ENCODE measurements at regions not wholly inside any gene's neighbourhood (a gene's known extent, or its start where the extent isn't known, plus 50 kb on each side); places are given as distances from the start of the nearest gene placed in this dataset.
A peak's percentile ranks its signal among the peaks of the same experiment; 100 is the strongest.
"Not testable (repeated sequence)": the region's sequence is repeated elsewhere in the genome, so short reads cannot be mapped to it uniquely, and the experiment has no call there.

DNA sequence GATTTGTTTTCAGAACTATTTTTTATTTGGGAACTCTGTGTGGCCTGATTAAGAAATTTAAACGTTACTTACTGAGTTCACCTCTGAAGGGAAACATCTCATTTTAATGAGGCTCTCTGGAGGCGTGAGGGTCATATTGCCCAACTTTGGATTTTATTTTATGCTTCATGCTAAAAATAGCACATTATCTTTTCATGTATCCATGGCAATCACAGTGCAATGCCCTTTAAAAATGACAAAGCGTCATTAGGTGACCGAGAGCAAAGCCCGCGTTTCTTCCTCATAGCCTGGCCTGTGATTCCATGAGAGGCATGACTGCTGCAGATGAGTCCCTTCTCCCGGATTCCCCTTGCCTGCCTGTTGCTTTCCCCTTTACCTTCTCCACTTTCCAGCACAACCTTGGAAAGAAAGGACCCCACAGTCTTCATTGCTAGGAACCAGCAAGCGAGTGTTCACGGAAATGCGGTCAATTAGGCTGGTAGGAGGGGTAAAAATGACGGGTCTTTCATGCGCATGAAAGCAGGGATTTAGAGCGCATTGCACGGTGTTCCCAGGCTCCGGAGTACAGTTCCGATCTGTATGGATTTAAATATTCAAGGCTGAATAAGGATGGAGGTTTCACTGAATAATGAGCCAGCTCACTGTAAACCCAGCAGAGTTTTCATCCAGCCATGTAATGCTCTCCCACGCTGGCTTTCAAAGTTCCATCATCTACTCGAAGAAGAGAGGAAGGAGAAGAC is 98.2 kb upstream of the PITRM1 start:
- Histone ChIP-seq H3K27me3 (no peaks in the 10 kb centered on the region), H3K4me3 (no peak overlapping the region), H3K36me3 (no peaks in the 10 kb centered on the region), H3K9me3 (replicated peaks) (no peaks in the 10 kb centered on the region), H3K27ac (no peak overlapping the region), H3K4me1 (no peaks in the 10 kb centered on the region)
- DNase-seq, result no peak

DNA sequence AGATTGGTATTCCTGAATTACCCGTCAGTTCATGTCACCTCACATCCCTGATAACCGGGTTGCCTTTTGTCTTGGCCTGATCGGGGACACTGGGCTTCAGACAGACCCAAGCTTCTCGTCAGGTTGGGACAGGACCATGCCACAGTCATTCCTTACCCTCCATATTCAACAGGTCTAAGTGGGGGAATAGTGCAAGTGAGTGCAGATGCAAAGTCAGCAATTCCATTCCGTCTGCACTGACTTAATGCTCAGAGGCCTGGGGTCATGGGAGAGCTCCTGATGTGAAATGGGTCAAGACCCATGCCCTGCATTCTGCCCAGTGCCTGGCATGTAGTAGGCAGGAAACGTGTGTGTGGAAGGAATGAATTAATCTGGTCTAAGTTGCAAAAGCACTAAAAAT is 95.4 kb upstream of the PITRM1 start:
- Histone ChIP-seq H3K27ac (no peak overlapping the region), H3K4me3 (no peak overlapping the region), H3K4me1 (no peaks in the 10 kb centered on the region), H3K27me3 (no peaks in the 10 kb centered on the region), H3K9me3 (replicated peaks) (no peaks in the 10 kb centered on the region), H3K36me3 (no peaks in the 10 kb centered on the region)
- DNase-seq, result no peak

DNA sequence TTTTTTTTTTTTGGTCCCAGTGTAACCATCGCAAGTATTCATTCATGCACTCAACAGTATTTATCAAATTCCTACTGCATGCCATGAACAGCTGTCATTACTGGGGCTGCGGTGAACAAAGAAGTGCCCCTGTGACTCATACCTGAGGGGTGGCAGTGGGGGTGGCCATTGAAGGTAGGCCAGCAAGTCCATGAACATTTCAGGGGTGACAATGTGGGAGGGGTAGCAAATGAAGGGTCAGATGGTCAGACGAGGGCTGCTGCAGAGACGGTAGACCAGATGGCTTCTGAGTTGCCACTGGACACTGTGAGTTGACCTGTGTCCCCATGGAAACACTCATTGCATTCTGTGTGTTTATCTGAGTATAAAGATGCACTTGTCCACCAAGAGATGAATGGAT is 92.5 kb upstream of the PITRM1 start:
- Histone ChIP-seq H3K4me1 (no peaks in the 10 kb centered on the region), H3K27ac (no peak overlapping the region)

DNA sequence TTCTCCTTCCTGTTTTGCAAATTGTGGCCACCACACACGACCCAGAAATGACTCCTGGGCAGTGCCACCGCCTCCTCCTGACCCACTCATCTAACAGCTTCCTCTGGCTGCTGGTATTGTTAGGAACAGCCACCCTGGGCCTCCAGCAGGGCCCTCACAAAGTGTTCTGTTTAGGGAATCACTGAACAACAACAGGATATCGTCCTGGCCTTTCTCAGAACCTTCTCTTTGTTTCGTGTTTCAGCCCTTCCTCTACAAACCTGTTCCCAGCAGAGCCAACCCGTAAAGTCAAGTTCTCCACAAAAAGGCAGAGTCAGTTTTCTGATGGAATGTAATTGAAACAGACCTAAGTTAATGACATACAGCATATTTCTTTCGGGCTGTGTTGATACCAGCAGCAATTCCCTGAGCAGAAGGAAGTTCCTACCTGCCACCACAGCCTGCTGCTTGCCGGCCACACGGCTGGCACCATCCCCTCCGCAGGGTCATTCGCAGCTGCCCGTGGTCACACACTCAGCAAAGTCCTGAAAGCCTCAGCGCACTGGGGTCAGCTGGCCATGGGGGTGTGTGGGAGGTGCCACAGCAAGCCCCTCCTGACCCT is 91.7 kb upstream of the PITRM1 start:
- H3K4me3 ChIP-seq, result no peak overlapping the region
- no peaks in the 10 kb centered on the region for H3K4me1 ChIP-seq
- no peak overlapping the region for H3K27ac ChIP-seq
- DNase-seq, result no peak
- no peaks in the 10 kb centered on the region for H3K36me3 ChIP-seq
- H3K9me3 ChIP-seq (replicated peaks), result no peaks in the 10 kb centered on the region
- no peaks in the 10 kb centered on the region for H3K27me3 ChIP-seq

More for the DNA sequence above, 92.5 kb upstream of the PITRM1 start:
- no peaks in the 10 kb centered on the region for H3K27me3 ChIP-seq
- H3K36me3 ChIP-seq, result no peaks in the 10 kb centered on the region
- H3K4me3 ChIP-seq, result no peak overlapping the region
- no peaks in the 10 kb centered on the region for H3K9me3 ChIP-seq (replicated peaks)
- DNase-seq, result no peak

DNA sequence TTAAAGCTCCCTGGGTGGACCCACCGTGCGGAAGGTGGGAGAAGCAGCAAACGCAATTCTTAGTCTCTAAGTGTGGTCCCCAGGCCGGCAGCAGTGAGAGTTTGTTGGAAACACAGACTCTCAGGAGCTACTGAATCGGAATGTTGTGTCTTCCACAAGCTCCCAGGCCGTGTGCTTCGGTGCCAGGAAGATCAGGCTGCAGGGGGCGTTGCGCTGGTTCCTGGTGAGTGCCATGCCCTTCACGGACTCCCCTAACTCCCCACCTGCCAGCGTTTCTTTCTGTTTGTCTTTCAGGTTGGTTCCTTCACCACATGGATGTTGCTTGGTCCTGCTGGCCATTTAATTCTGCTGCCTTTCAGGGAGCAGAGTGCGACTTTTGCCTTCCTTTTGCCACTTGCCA is 91.2 kb upstream of the PITRM1 start:
- no peak for DNase-seq
- Histone ChIP-seq H3K4me3 (no peak overlapping the region), H3K4me1 (no peaks in the 10 kb centered on the region), H3K27ac (no peak overlapping the region), H3K9me3 (replicated peaks) (no peaks in the 10 kb centered on the region), H3K36me3 (no peaks in the 10 kb centered on the region), H3K27me3 (no peaks in the 10 kb centered on the region)

DNA sequence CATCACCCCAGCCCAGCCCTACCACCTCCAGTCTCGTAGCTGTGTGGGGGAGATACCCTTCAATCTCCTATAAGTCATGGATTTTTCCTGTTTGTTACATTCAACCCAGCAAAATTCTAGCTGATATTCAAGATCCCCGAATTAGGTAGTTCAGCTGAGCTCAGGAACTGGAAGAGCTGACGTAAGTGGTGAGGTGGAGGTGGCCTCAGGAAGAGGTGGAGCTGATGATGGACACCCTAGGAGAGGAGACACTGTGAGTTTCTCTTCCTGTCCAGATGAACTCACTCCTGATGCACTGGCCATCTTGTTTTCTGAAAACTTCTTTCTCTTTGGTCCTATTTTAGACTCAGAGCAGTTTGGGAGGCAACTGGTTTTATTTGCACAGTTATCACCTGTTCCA is 90.5 kb upstream of the PITRM1 start:
- H3K4me1 ChIP-seq, result no peaks in the 10 kb centered on the region
- no peak for DNase-seq
- no peaks in the 10 kb centered on the region for H3K9me3 ChIP-seq (replicated peaks)
- H3K36me3 ChIP-seq, result no peaks in the 10 kb centered on the region
- no peaks in the 10 kb centered on the region for H3K27me3 ChIP-seq
- no peak overlapping the region for H3K27ac ChIP-seq
- no peak overlapping the region for H3K4me3 ChIP-seq

DNA sequence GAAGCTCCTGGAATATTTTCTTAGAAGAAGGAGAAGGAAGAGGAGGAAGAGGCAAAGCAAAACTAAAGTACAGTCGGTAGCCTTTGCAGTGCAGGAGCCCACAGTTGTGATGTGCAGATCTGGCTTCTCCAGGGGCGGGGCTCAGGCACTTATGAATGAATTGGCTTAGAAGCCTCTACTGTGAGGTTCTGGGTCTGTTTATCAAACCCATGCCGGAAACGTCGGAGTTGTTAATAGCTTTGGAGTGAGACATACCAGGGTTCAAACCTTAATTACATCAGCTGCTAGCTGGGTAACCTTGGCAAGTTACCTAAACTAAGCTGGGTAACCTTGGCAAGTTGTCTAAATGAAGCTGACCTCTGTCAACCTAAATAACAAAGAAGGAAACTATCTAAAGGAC is 89.3 kb upstream of the PITRM1 start:
- no peak for DNase-seq
- Histone ChIP-seq H3K27ac (no peak overlapping the region), H3K4me1 (no peaks in the 10 kb centered on the region), H3K9me3 (replicated peaks) (no peaks in the 10 kb centered on the region), H3K27me3 (no peaks in the 10 kb centered on the region), H3K36me3 (no peaks in the 10 kb centered on the region), H3K4me3 (no peak overlapping the region)

DNA sequence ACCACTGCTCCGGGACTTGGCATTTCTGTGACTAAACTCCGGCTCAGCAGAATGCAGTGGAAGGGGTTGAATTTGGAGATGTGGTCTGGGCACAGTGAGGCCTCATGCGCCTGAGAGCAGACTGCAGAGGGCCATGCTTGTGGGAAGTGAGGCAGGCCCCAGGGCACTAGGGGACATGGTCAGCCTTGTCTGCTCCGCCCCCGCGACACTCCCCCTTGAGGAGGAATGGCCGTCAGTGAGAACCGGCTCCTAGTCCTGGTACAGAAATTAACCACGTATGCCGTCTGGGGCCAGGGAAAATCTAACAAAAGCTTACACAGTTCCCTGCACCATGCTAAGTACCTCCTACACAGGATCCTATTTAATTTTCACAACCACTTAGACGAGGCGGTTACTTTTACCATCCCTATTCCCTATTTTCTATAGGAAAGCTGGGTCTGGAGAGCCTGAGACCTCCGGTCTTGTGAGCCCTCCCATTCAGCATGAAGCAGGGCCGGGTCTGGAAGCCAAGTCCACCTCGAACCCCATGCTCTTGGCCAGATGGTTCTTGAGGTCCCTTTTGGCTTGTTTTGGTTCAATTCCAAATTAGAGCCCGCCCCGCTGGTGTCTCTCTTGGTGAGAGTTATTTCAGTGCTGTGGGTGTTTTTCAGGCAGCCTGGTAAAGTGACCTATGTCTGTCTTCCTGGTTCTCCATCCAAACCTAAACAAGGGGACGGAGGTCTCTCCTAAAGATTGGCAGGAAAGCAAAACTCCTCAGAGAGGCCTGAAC is 87.7 kb upstream of the PITRM1 start:
- Histone ChIP-seq H3K4me1 (no peaks in the 10 kb centered on the region), H3K4me3 (no peak overlapping the region), H3K27me3 (no peaks in the 10 kb centered on the region), H3K36me3 (no peaks in the 10 kb centered on the region), H3K27ac (no peak overlapping the region), H3K9me3 (replicated peaks) (no peaks in the 10 kb centered on the region)
- no peak for DNase-seq

DNA sequence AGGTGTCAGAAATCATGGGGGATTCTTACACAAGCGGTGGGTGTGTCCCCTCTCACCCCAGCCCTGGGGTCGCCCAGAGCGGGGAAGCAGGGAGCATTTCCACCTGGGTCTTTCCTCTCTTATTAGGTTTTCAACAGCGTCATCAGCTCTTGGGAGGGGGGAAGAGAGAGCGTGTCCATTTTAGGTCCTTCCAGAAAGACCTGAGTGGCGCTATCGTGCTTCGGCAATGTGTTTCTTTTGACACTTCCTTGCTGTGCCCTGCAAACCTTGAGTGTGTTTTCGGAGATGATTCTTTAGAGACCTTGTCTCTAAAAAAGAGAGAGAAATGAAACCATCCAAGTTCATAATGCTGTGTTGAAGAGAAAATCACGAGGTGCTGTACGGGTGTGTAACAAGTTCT is 86.9 kb upstream of the PITRM1 start:
- DNase-seq, result no peak
- H3K36me3 ChIP-seq, result no peaks in the 10 kb centered on the region
- no peaks in the 10 kb centered on the region for H3K4me1 ChIP-seq
- no peak overlapping the region for H3K27ac ChIP-seq
- no peaks in the 10 kb centered on the region for H3K9me3 ChIP-seq (replicated peaks)
- no peaks in the 10 kb centered on the region for H3K27me3 ChIP-seq
- no peak overlapping the region for H3K4me3 ChIP-seq

DNA sequence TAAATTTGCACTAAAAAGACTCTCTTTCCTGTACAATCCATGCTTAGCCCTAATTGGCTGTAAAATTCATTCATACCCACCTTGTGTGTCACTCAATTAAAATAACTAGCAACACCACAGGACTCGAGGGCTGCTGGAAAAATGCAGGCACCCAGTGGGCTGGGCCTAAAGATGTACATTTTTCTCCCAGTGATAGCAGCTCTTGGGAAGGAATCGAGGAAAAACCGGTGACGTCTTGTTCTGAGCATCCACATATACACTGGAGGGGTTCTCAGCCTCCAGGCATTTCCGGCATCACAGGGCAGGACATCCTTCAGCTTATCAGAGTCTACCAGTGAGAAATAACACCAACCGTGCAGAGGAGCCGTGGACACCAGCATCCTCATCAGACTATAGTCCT is 85.8 kb upstream of the PITRM1 start:
- Histone ChIP-seq H3K27ac (no peak overlapping the region), H3K27me3 (no peaks in the 10 kb centered on the region), H3K9me3 (replicated peaks) (no peaks in the 10 kb centered on the region), H3K36me3 (no peaks in the 10 kb centered on the region), H3K4me1 (no peaks in the 10 kb centered on the region), H3K4me3 (no peak overlapping the region)
- no peak for DNase-seq

DNA sequence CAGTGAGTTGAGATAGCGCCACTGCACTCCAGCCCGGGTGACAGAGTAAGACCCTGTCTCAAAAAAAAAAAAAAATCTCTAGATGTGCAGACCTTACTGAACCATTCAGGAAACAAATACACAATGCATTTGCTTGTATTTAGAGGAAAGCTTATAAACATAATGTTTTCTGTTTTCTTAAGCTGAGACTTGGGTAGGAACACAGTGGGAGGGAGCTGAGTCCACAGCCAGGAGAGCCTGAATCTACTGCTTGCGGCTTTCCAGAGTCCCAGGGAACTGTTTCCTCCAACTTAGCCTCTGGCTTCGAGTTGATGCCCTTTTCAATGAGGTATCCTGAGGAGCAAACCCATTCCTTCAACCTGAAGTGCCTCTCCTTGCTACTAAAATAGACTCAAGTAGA is 83.0 kb upstream of the PITRM1 start:
- Histone ChIP-seq H3K36me3 (no peaks in the 10 kb centered on the region), H3K27ac (no peak overlapping the region), H3K9me3 (replicated peaks) (no peaks in the 10 kb centered on the region), H3K4me1 (no peaks in the 10 kb centered on the region), H3K4me3 (no peak overlapping the region), H3K27me3 (no peaks in the 10 kb centered on the region)
- no peak for DNase-seq

DNA sequence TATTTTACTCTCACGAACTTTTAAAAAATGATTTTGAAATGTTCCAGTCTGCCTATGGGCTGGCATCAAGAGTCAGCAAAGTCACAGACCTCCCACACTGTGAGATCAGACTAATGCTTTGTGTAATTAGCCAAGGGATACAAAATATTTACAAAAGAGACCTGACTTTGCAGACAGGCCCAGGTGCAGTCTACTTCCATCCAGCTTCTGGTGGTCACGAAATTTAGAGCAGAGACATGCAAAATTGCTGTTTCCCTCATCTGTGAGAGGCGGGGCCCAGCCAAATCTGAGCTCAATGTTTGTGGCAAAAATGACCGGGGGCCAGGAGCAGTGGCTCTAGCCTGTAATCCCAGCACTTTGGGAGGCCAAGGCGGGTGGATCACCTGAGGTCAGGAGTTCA is 82.5 kb upstream of the PITRM1 start:
- H3K9me3 ChIP-seq (replicated peaks), result no peaks in the 10 kb centered on the region
- peak in 1 of 2 experiments; percentile 7 for DNase-seq
- H3K4me1 ChIP-seq, result no peaks in the 10 kb centered on the region
- H3K36me3 ChIP-seq, result no peaks in the 10 kb centered on the region
- no peaks in the 10 kb centered on the region for H3K27me3 ChIP-seq
- no peak overlapping the region for H3K4me3 ChIP-seq
- no peak overlapping the region for H3K27ac ChIP-seq

DNA sequence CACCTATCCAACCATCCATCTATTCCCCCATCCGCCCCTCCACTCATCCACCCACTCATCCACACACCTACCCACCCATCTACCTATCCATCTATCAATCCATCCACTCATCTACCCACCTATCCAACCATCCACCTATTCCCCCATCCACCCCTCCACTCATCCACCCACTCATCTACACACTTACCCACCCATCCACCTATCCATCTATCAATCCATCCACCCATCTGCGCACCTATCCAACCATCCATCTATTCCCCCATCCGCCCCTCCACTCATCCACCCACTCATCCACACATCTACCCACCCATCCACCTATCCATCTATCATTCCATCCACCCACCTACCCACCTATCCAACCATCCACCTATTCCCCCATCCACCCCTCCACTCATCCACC is 81.4 kb upstream of the PITRM1 start:
- H3K4me1 ChIP-seq; H3K4me3 ChIP-seq; H3K27ac ChIP-seq; H3K36me3 ChIP-seq; H3K27me3 ChIP-seq; DNase-seq; H3K9me3 ChIP-seq (replicated peaks): not testable (repeated sequence)

DNA sequence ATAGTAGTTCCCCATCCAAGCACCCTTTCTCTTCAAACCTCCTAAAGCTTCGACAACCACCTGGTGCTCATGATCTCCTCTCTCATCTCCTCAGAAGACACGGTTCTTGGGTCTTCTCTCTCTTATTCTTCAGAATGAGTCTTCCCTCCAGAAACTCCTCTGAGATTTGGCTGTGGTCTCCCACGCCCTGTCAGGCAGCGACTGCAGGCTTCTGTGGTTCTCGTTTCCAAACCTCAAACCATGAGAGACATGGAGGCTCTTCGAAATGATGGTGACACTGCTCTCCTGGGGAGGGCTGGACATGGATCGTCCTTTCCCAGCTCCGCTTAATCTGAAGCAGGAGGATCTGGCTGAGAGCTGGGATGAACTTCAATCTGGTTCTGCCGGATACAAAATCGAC is 78.6 kb upstream of the PITRM1 start:
- H3K27ac ChIP-seq, result no peak overlapping the region
- no peak overlapping the region for H3K4me3 ChIP-seq
- no peaks in the 10 kb centered on the region for H3K9me3 ChIP-seq (replicated peaks)
- H3K36me3 ChIP-seq, result no peaks in the 10 kb centered on the region
- no peak for DNase-seq
- no peaks in the 10 kb centered on the region for H3K4me1 ChIP-seq
- H3K27me3 ChIP-seq, result no peaks in the 10 kb centered on the region

DNA sequence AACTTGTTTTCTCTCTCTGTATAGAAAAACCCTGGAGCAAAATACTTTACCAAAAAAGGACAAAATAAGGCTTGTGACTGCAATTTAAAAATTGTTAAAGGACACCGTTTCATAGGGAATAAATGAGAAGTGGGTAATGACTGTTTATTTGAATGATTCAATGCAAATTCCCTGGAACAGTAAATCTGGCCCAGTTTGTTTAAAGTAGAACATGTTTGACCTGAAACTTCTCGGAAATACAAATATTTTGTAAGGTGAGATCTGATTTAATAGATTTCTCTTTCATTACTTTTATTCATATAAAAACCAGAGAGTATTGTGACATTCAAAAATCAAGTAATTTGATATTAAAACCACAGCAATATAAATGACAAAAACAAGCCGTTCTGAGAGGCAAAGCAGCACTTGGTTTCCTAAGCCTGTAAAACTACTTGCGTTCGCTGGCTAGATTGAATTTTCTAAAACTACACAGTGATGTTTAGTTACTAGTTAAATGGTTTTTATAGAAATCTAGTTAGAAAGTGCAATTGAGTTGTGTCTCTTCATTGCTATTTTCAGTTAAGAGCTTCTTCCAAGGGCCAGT is 76.8 kb upstream of the PITRM1 start:
- H3K9me3 ChIP-seq (replicated peaks), result no peaks in the 10 kb centered on the region
- no peak overlapping the region for H3K27ac ChIP-seq
- no peaks in the 10 kb centered on the region for H3K36me3 ChIP-seq
- no peaks in the 10 kb centered on the region for H3K27me3 ChIP-seq
- H3K4me1 ChIP-seq, result no peaks in the 10 kb centered on the region
- DNase-seq, result no peak
- H3K4me3 ChIP-seq, result no peak overlapping the region

Data from SJCRH30 (cell line).